IPS DF 4.7 (cell line): ENCODE measurements at regions not wholly inside any gene's neighbourhood (a gene's known extent, or its start where the extent isn't known, plus 50 kb on each side); places are given as distances from the start of the nearest gene placed in this dataset.
A peak's percentile ranks its signal among the peaks of the same experiment; 100 is the strongest.
"Not testable (repeated sequence)": the region's sequence is repeated elsewhere in the genome, so short reads cannot be mapped to it uniquely, and the experiment has no call there.

ENCODE experiments used
- DNase-seq: peaks from one replicate; pipeline ENCODE4 v3.0.0-alpha.2; 2013; ENCODE audit warnings: low spot score; ENCODE audit errors: extremely low read depth

DNA sequence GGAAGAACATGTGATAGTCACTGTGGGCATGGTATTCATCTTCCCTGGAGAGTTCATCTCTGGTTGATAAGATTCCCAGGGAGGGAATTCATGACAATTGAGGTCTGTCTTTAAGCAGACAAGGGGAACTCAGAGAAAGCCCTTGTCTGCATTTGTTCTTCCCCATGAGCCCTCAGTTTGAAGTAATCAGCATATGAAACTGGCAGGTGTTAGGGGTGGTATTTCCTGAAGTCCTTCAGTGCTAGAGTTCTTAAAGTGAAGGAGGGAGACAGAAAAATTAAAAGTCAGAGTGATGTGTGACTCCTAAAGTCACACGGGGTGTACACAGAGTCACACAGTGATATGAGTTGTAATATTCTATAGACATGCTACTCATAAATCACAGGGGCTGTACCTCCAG, 60.6 kb upstream of the SYK start:
- DNase-seq, result no peak

DNA sequence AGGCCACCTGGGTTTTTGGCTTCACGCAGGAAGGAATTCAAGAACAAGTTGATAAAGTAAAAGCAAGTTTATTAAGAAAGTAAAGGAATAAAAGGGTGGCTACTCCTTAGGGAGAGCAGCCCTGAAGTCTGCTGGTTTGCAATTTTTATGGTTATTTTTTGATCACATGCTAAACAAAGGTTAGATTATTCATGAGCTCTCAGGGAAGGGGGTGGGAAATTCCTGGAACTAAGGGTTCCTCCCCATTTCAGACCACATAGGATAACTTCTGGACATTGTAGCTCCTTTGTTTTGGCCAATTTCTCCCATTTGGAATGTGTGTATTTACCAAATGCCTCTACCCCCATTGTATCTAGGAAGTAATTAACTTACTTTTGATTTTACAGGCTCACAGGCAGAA, 63.9 kb upstream of the SYK start:
- DNase-seq, result no peak

- no peak for DNase-seq
These were observed 65.7 kb upstream of the SYK start for GRCh38 chr9:90735952-90736351.

DNA sequence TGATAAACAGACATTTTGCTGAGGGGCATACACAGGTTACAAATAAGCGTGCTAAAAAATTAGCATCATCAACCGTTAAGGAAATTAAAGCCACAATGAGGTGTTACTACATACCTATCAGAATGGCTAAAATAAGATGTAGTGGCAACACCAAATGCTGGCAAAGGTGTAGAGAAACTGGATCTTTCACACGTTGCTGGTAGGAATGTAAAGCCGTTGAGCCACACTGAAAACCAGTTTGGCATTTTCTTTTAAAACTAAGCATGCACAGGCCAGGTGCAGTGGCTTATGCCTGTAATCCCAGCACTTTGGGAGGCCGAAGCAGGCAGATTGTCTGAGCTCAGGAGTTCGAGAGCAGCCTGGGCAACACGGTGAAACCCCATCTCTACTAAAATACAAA, 67.0 kb upstream of the SYK start:
- DNase-seq, result no peak

GRCh38 chr9:90729351-90729750, 72.3 kb upstream of the SYK start:
- DNase-seq, result no peak

- no peak for DNase-seq
These were observed 74.1 kb upstream of the SYK start for GRCh38 chr9:90727488-90727887.

DNA sequence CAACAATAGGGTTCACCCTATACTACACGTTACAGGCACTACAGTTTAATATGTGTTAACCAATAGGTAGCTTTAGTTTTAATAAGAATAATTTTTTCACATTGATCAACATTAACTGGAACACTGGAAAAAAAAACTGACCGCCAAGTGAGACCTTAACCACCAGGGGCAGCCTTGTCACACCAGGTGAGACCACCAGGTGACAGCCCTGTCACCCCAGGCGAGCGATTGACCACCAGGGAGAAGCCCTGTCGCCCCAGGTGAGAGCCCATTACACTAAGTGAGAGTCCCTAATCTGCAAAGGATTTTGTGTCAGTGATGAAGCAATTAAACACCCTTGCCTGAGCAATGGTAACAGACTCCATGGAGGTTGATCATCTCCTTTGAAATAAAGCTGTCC, 75.4 kb upstream of the SYK start:
- DNase-seq, result peak; percentile 3

GRCh38 chr9:90724880-90725279, 76.7 kb upstream of the SYK start:
- no peak for DNase-seq

DNA sequence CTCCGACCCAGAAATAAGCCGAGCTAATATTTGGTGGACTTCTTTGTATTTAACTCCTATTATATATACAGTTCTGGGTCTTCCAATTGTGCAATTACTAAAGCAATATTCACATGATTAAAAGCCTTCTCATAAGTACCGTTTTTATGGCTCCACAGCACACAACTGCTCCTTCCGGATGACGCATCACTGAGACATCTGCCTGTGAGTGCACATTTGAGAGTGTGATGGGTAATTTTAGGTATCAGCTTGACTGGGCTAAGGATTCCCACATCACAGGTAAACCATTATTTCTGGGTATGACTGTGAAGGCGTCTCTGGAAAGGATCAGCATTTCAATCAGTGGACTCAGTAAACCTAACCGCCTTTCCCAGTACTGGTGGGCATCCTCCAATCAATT, 77.5 kb upstream of the SYK start:
- DNase-seq, result no peak

DNA sequence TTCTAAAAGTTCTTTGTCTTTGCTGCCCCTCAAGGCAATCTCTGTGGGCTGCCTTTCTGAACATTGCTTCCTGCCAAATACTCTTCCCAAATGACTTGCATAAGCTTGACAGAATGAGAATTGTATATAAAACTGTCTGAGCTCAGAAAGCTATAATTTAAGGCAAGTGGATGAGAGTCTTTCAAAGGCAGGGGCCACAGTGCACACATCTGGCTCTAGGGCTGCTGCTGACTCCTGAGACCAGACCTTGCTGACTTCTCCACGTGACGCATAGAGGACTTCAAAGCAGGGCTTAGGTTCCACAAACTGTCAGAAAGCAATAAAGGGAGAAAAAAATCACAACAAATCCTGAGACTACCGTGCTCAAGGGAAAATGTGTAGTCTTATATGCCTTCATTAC, 79.4 kb upstream of the DIRAS2 start:
- DNase-seq, result no peak

DNA sequence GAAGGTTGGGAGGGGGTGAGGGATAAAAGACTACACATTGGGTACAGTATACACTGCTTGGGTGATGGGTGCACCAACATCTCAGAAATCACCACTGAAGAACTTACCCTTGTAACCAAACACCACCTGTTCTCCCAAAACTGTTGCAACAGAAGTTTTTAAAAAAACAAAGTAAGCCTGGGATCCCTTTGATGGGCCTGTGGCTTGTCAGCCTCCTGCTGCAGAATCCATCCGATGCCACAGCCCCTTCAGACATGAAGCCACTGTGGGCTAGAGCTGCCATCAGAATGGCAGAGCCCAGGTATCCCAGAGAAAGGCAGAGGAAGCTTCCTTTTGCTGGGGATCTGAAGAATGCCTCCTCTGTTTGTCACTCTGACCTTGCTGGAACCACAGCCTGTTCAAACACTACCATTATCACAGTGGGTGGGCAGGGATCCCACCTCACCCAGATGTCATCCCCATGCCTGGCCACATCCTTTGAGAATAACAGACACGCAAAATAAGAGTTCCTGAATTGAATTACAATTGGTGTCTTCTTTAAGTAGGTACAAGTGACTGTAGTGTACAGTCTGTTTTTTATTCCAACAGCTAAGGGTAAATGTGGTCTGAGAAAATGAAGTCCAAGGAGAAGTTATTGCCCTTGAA, 78.1 kb upstream of the DIRAS2 start:
- DNase-seq, result no peak

DNA sequence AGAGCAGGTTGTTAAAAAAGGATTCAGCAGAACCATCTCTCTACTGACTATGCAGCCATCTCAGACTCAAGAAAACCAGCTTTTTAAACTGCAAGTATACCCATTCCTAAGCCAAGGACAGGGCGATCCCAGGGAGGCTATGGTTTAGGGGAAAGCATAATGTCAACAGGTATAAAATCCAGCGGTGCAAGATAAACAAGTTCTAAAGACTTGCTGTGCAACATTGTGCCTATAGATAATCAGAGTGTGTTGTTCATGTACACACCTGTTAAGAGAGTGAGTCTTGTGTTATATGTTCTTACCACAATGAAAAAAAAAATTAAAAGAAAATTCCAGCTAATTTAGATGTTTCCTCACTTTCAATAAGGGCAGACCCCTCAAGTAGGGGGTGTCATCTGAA, 63.6 kb upstream of the DIRAS2 start:
- no peak for DNase-seq

GRCh38 chr9:90702441-90702955, 59.9 kb upstream of the DIRAS2 start:
- no peak for DNase-seq

- DNase-seq, result no peak
These were observed 56.3 kb upstream of the DIRAS2 start for GRCh38 chr9:90698871-90699440.

DNA sequence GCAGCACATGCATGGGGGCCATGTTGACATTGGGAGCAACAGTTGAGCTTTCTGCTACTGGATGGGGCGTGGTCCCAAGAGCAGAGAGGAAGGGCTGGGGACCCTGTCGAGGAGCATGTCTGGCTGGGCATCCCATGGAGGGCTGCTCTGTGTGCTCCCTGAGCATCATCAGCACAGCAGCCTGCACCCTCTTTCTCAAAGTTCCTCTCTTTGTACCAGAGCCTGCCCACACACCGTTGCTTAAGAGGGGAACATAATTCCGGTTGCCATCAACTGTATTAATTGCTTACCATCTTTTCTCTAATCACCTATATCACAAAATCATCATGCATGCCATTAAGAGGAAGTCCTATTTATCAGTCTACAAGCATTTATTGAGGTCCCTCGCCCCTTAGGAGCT, 55.2 kb upstream of the DIRAS2 start:
- no peak for DNase-seq

DNA sequence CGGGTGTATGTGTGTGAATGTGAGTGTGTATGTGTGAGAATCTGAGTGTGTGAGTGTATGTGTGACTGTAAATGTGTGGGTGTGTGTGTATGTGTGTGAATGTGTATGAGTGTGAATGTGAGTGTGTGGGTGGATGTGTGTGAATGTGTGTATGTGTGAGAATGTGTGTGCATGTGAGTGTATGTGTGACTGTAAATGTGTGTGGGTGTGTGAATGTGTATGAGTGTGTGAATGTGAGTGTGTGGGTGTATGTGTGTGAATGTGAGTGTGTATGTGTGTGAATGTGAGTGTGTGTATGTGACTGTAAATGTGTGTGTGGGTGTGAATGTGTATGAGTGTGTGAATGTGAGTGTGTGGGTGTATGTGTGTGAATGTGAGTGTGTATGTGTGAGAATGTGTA, 51.6 kb upstream of the DIRAS2 start:
- DNase-seq, result not testable (repeated sequence)
